ENCODE measurements at regions not wholly inside any gene's neighbourhood (a gene's known extent, or its start where the extent isn't known, plus 50 kb on each side); places are given as distances from the start of the nearest gene placed in this dataset.
"Not testable (repeated sequence)": the region's sequence is repeated elsewhere in the genome, so short reads cannot be mapped to it uniquely, and the experiment has no call there.

DNA sequence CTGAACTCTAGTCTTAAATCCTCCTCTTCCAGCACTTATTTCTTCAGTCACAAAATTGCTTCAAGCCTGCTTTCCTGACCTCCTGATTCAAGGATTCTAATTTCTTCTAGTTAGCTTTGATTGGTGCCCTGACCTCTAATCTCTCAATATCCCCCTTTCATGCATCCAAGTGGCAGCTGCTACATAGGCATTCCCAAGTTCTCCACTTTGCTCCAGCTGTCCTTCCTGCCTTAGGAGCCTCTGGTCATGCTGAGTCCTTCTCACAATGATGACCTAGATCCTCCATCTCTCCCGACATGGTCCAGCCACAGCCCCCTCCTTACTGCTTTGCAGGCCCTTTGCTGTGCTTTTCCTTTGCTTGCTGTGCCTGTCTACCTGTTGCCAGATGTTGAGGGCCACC, 347.8 kb upstream of the C2CD4B start:
- no peak overlapping the region for H3K4me3 ChIP-seq
- 77 to 91% methylated on average over 1 of the region's 1 CpG for WGBS, 2 donors
- no peaks in the 10 kb centered on the region for H3K4me1 ChIP-seq
- TF ChIP-seq CTCF (IDR thresholded peaks at IDR 0.05) = no peak
- TF ChIP-seq POLR2A (IDR thresholded peaks at IDR 0.05) = no peak
- DNase-seq (no peak), ATAC-seq (no peak)
- H3K36me3 ChIP-seq (replicated peaks in 1 of 2; ENCODE audit: insufficient read depth in 1 of 2, low read depth in 2 of 2) = no peaks in the 10 kb centered on the region
- H3K27ac ChIP-seq = no peak overlapping the region
- no peaks in the 10 kb centered on the region for H3K9me3 ChIP-seq
- intact Hi-C loops (cut with DNase I) = no loop called here
- no peaks in the 10 kb centered on the region for H3K27me3 ChIP-seq

DNA sequence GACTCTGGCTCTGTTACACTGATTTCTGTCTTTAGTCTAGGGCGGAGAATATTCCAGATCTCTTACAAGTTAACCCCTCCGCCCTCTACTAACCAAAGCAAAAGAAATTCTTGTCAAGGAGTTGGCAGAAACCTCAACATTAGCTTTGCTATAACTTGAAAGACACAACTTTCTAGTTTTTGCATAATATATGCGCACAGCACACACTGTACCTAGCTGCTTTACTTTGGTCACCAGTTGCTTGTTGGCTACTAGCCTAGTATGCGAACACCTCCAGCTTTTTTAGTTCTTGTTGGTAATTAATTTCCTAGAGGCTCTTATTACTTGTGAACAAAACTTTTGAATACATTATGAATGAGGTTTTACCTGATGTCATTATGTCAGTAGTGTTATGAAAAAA, 348.8 kb upstream of the C2CD4B start:
- Histone ChIP-seq H3K4me3 (no peak overlapping the region), H3K9me3 (no peaks in the 10 kb centered on the region), H3K4me1 (no peaks in the 10 kb centered on the region), H3K27me3 (no peaks in the 10 kb centered on the region), H3K27ac (no peak overlapping the region), H3K36me3 (replicated peaks in 1 of 2; ENCODE audit: insufficient read depth in 1 of 2, low read depth in 2 of 2) (no peaks in the 10 kb centered on the region)
- intact Hi-C loops (cut with DNase I) = no loop called here
- no peak for TF ChIP-seq CTCF (IDR thresholded peaks at IDR 0.05)
- no peak for TF ChIP-seq POLR2A (IDR thresholded peaks at IDR 0.05)
- ATAC-seq = no peak
- DNase-seq = no peak
- 87 to 89% methylated on average over 4 of the region's 4 CpGs for WGBS, 2 donors

- Histone ChIP-seq H3K4me1 (no peaks in the 10 kb centered on the region), H3K36me3 (replicated peaks in 1 of 2; ENCODE audit: insufficient read depth in 1 of 2, low read depth in 2 of 2) (no peaks in the 10 kb centered on the region), H3K9me3 (no peaks in the 10 kb centered on the region), H3K27ac (no peak overlapping the region), H3K27me3 (no peaks in the 10 kb centered on the region), H3K4me3 (no peak overlapping the region)
- intact Hi-C loops (cut with DNase I) = no loop called here
- ATAC-seq (no peak), DNase-seq (no peak)
- TF ChIP-seq CTCF (IDR thresholded peaks at IDR 0.05) (no peak), POLR2A (IDR thresholded peaks at IDR 0.05) (no peak)
- 86 to 95% methylated on average over 7 of the region's 7 CpGs for WGBS, 2 donors
These were observed 350.8 kb upstream of the C2CD4B start for GRCh38 chr15:62515696-62516395.

DNA sequence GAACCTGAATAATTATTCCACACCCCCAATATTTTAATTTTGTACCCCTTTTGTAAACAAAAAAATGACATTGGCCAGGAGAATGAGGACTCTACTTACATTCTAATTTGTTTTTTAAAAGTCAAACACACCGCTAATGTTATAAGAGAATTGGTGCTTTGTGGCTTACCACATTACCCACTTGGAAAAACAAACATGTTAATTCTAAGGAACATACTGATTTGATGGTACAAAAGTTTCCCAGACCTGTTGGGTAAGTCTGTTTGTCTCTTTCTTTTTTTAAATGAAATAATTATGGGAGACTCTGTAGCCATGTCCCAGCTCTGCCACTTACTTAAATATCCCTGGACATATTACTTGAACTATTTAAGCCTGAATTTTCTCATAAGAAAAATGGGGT, 352.5 kb upstream of the C2CD4B start:
- ATAC-seq (no peak), DNase-seq (no peak)
- 89 to 94% methylated on average over 1 of the region's 1 CpG for WGBS, 2 donors
- no peak overlapping the region for H3K27ac ChIP-seq
- intact Hi-C loops (cut with DNase I) = no loop called here
- no peaks in the 10 kb centered on the region for H3K9me3 ChIP-seq
- no peaks in the 10 kb centered on the region for H3K27me3 ChIP-seq
- no peak overlapping the region for H3K4me3 ChIP-seq
- no peaks in the 10 kb centered on the region for H3K36me3 ChIP-seq (replicated peaks in 1 of 2; ENCODE audit: insufficient read depth in 1 of 2, low read depth in 2 of 2)
- TF ChIP-seq POLR2A (IDR thresholded peaks at IDR 0.05) (no peak), CTCF (IDR thresholded peaks at IDR 0.05) (no peak)
- H3K4me1 ChIP-seq = no peaks in the 10 kb centered on the region

DNA sequence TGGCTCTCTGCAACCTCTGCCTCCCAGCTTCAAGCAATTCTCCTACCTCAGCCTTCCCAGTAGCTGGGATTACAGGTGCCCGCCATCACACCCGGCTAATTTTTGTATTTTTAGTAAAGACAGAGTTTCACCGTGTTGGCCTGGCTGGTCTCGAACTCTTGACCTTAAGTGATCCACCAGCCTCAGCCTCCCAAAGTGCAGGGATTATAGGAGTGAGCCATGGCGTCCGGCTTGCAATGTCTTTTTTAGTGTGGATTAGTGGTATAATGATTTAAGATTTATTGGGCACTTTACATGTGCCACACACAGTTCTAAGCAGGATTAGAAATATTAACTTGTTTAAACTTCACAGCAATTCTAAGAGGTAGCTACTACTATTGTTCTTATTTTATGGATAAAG, 353.6 kb upstream of the C2CD4B start:
- WGBS, 2 donors = 94 to 95% methylated on average over 6 of the region's 6 CpGs
- ATAC-seq; H3K27ac ChIP-seq; H3K36me3 ChIP-seq (replicated peaks in 1 of 2; ENCODE audit: insufficient read depth in 1 of 2, low read depth in 2 of 2); intact Hi-C loops (cut with DNase I); H3K4me1 ChIP-seq; H3K9me3 ChIP-seq; H3K4me3 ChIP-seq; H3K27me3 ChIP-seq; DNase-seq: not testable (repeated sequence)

Measured in body of pancreas (tissue), 4 donors.